ENCODE measurements at regions not wholly inside any gene's neighbourhood (a gene's known extent, or its start where the extent isn't known, plus 50 kb on each side); places are given as distances from the start of the nearest gene placed in this dataset.
"Not testable (repeated sequence)": the region's sequence is repeated elsewhere in the genome, so short reads cannot be mapped to it uniquely, and the experiment has no call there.

GRCh38 chr11:50188040-50188439 lies 155.4 kb downstream of the OR4C45 start:
- no peaks in the 10 kb centered on the region for H3K9me3 ChIP-seq
- H3K27me3 ChIP-seq, result no peaks in the 10 kb centered on the region
- no peaks in the 10 kb centered on the region for H3K36me3 ChIP-seq
- H3K4me3 ChIP-seq, result no peak overlapping the region
- no peaks in the 10 kb centered on the region for H3K4me1 ChIP-seq
- no peak overlapping the region for H3K27ac ChIP-seq
- intact Hi-C loops (cut with DNase I), result no loop called here
- TF ChIP-seq, protein P1, sequence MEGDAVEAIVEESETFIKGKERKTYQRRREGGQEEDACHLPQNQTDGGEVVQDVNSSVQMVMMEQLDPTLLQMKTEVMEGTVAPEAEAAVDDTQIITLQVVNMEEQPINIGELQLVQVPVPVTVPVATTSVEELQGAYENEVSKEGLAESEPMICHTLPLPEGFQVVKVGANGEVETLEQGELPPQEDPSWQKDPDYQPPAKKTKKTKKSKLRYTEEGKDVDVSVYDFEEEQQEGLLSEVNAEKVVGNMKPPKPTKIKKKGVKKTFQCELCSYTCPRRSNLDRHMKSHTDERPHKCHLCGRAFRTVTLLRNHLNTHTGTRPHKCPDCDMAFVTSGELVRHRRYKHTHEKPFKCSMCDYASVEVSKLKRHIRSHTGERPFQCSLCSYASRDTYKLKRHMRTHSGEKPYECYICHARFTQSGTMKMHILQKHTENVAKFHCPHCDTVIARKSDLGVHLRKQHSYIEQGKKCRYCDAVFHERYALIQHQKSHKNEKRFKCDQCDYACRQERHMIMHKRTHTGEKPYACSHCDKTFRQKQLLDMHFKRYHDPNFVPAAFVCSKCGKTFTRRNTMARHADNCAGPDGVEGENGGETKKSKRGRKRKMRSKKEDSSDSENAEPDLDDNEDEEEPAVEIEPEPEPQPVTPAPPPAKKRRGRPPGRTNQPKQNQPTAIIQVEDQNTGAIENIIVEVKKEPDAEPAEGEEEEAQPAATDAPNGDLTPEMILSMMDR (IDR thresholded peaks at IDR 0.05), result no peak
- DNase-seq (ENCODE audit: low spot score in 2 of 2), result no peak

- DNase-seq (ENCODE audit: low spot score in 2 of 2), result no peak
- H3K27ac ChIP-seq, result no peak overlapping the region
- no peaks in the 10 kb centered on the region for H3K4me1 ChIP-seq
- H3K27me3 ChIP-seq, result no peaks in the 10 kb centered on the region
- intact Hi-C loops (cut with DNase I), result no loop called here
- TF ChIP-seq, protein P1 (IDR thresholded peaks at IDR 0.05), result no peak
- H3K36me3 ChIP-seq, result no peaks in the 10 kb centered on the region
- no peak overlapping the region for H3K4me3 ChIP-seq
- no peaks in the 10 kb centered on the region for H3K9me3 ChIP-seq
Measured at GRCh38 chr11:50192743-50193142, 160.1 kb downstream of the OR4C45 start.

DNA sequence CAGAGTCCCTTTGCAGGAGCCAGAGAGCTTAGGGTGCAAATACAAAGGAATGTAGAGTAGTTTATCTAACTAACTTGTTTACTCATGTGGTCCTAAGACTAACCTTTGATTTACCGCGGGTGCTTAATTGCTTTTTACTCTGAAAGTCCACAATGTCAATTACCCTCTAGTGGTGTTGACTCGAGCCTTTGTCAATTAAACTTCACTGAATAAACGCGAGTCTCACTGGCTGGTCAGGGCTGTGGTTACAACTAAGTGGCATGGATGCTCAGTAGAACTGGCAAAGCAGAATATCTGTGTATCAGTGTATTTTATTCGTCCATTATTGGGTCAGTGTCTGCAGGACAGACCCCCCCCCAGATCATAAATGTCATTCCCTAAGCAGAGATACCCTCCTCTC lies 181.7 kb downstream of the OR4C45 start:
- H3K9me3 ChIP-seq, result no peaks in the 10 kb centered on the region
- intact Hi-C loops (cut with DNase I), result no loop called here

DNA sequence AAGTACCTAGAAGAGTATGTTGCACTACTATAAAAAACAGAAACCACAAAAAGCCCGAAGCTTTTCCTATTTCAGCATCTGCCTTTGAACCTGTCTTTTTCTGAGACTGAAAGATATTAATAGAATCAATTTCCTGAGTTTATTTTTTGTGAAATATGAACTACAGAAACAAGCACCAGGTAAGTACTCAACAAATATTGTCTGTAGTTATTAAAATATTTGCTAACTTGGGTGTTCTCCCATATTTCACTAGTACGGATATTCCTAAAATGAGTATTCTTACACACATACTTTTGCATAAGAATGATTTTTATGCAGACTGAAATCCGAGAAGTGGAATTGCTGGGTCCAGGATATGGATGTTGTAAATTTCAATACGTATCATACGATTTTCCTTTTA lies 188.0 kb downstream of the OR4C45 start:
- Histone ChIP-seq H3K27me3 (no peaks in the 10 kb centered on the region), H3K27ac (no peak overlapping the region), H3K4me3 (no peak overlapping the region), H3K9me3 (no peaks in the 10 kb centered on the region), H3K4me1 (no peaks in the 10 kb centered on the region), H3K36me3 (no peaks in the 10 kb centered on the region)
- TF ChIP-seq, protein P1 (IDR thresholded peaks at IDR 0.05), result no peak
- intact Hi-C loops (cut with DNase I), result no loop called here
- no peak for DNase-seq (ENCODE audit: low spot score in 2 of 2)

More for the DNA sequence above, 181.7 kb downstream of the OR4C45 start:
- Histone ChIP-seq H3K36me3 (no peaks in the 10 kb centered on the region), H3K27ac (no peak overlapping the region), H3K4me3 (no peak overlapping the region), H3K27me3 (no peaks in the 10 kb centered on the region), H3K4me1 (no peaks in the 10 kb centered on the region)
- no peak for DNase-seq (ENCODE audit: low spot score in 2 of 2)
- TF ChIP-seq, protein P1 (IDR thresholded peaks at IDR 0.05), result no peak

DNA sequence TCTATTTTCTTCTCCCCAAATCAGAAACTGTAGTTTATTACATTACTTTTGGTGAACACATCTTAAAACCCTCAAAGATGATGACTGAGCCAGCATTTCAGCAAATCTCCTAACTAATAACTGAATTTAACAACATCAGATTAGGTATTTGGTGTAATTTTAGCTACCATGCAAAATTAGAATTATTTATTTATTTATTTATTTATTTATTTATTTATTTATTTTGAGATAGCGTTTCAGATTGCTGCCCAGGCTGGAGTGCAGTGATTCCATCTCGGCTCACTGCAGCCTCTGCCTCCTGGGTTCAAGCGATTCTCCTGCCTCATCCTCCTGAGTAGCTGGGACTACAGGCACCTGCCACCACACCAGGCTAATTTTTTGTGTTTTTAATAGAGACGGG lies 205.7 kb downstream of the OR4C45 start:
- H3K27me3 ChIP-seq; intact Hi-C loops (cut with DNase I); H3K4me1 ChIP-seq; H3K36me3 ChIP-seq; DNase-seq (ENCODE audit: low spot score in 2 of 2); H3K9me3 ChIP-seq; H3K4me3 ChIP-seq; H3K27ac ChIP-seq: not testable (repeated sequence)

GRCh38 chr11:50246183-50246582 lies 213.5 kb downstream of the OR4C45 start:
- Histone ChIP-seq H3K36me3 (no peaks in the 10 kb centered on the region), H3K4me1 (no peaks in the 10 kb centered on the region), H3K27me3 (no peaks in the 10 kb centered on the region), H3K27ac (no peak overlapping the region), H3K4me3 (no peak overlapping the region), H3K9me3 (no peaks in the 10 kb centered on the region)
- DNase-seq (ENCODE audit: low spot score in 2 of 2), result no peak
- TF ChIP-seq, protein P1 (IDR thresholded peaks at IDR 0.05), result no peak
- intact Hi-C loops (cut with DNase I), result no loop called here
